GM21447 (cell line): ENCODE measurements at regions not wholly inside any gene's neighbourhood (a gene's known extent, or its start where the extent isn't known, plus 50 kb on each side); places are given as distances from the start of the nearest gene placed in this dataset.
"Not testable (repeated sequence)": the region's sequence is repeated elsewhere in the genome, so short reads cannot be mapped to it uniquely, and the experiment has no call there.

ENCODE experiments used
- ATAC-seq: cut with Tn5 transposase; IDR thresholded peaks from one replicate; pipeline ENCODE4 v1.9.1; 2021; ENCODE audit not compliant: unreplicated experiment

DNA sequence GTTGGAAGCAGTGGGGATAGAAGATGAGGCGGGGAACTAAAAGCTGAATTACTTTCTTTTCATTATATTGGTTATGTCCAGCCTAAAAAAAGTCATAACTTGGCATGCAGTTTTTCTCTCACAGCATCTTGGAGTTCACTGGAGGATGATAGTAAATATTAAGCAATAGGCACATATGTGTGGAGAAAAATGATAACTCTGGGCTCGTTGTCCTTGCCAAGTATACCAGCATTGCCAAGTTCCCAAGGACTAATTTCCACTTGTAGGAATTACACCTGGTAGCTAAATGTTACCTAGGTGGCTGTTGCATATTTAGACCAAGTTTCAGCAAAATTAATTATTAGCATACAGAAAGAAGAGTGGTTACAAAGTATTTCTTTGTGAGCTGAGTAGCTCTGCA, 1007.6 kb downstream of the ANKRD7 start:
- ATAC-seq: no peak

DNA sequence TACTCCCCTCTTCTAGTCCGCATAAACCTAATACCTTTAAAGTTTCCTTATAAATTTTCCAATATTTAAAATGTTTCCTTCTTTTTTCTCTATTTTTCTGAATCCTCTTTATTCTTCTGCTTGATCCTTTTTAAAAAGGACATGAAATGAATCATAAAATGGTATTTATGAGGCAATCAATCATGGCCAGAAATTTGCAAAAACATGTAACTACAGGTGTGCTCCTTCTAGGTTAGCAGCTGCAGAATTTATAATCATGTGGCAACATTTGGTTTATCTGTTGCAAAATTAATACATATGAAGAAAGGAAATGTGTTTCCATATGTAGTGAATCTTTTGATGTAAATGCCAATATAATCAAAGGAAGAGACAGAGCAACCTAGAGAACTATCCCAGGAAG, 1008.5 kb downstream of the ANKRD7 start:
- no peak for ATAC-seq

DNA sequence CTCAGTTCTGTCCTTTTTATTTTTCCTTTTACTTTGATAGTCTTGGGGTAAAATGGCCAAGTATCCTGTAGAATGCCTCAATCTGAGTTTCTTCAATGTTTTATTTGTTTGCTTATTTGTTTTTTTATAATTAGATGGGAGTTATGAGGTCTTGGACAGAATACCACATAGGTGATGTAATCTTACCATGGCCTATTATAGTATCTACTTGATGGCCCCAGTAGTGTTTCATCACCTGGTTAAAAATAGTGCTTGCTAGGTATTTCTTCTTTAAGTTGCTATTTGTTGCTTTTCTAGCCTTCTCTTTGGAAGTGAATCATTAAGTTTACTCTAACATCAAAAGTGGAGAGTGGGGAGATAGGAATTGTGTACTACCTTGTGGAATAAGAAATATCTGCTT, 1020.0 kb upstream of the KCND2 start:
- no peak for ATAC-seq

DNA sequence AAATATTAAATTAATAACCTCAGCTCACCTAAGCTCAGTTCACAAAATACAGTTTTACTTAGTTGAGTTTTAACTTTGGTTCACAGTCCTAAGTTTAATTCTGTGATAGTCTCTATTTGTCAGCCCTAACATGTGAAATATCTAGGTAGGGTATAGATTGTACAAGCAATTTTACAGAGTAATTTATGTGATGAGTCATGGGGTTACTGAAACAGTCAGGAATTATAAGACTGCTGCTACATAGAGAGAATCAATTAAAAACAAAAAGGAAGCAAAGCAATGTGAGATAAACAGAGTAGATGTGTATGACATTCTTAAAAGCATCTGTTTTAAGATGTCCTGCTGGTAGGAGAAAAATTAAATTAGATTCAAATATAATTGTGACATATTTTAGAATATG, 1018.2 kb upstream of the KCND2 start:
- no peak for ATAC-seq

DNA sequence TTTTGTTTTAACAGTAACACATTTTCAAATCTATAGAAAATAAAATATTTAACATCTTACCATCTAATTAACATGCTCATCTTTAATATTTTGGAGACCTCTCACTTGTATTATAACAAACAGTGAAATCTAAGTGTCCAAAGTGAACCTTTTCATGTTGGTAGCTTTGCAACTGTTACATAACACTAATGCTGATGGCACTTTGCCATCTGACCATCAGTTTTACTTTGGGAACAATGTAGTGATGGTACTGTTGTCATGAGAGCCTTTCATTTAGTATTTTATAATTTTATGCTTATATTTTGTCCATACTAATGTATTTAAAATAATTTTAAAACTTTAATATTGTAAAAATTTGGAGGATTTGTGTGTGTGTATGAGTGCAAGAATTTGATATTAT, 1017.0 kb upstream of the KCND2 start:
- ATAC-seq: no peak

DNA sequence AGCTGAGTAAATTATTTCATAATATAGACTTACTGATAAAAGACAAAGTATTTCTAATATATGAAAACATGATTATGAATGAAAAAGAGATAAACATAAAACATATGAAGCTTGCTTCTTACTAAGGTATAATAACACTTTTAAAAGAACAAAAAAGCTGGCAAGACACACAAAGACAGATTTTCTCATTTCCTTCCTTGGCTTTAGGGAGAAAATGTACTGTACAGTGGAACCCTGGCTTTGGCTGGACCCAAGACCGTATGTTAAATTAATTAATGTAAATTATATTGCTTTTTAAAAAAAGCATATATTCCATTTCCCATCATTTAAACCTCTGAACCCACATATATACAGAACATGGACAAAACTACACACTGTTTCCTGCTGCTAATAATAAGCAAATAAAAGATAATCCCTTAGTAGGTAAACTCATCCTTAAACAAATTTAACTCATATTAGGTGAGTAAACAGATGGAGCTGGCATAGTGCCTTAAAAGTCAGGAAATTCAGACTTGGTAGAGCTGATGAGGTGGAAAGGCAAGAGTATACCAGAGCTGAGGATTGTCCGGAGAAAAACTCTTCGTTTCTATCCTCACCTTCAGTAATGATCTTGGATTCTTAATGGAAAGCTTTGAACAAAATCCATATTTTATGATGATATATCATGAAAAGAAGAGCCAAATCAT, 1016.4 kb upstream of the KCND2 start:
- no peak for ATAC-seq

DNA sequence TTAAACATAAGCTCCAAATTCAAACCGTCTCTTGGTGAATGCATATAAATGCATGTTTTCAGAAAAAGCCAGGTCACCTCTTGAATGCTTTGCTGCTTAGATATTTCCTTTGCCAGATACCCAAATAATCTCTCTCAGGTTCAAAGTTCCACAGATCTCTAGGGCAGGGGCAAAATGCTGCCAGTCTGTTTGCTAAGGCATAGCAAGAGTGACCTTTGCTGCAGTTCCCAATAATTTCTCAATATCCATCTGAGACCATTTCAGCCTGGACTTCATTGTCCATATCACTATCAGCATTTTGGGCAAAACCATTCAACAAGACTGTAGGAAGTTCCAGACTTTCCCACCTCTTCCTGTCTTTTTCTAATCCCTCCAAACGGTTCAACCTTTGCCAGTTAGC, 1006.2 kb upstream of the KCND2 start:
- not testable (repeated sequence) for ATAC-seq

DNA sequence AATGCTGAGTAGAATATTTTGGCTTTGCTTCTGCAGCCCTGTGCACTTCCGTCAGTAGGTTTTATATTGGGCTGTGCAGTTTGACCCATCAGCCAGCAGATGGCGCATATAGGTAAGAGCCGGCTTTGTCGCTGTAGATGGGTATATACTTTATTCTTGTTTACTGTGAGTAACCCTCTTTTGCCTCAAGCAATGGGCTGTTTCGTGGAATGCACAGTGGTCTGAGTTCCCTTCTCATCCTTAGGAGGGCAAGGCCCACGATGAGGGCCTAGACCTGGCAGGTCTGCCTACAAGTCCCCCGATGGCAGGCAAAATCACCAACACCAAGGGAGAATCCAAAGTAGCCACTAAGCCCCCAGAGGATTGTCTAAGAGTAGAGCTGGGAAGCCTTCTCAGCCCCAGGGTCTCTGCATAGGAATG, 1002.9 kb upstream of the KCND2 start:
- peak; percentile 96 for ATAC-seq

DNA sequence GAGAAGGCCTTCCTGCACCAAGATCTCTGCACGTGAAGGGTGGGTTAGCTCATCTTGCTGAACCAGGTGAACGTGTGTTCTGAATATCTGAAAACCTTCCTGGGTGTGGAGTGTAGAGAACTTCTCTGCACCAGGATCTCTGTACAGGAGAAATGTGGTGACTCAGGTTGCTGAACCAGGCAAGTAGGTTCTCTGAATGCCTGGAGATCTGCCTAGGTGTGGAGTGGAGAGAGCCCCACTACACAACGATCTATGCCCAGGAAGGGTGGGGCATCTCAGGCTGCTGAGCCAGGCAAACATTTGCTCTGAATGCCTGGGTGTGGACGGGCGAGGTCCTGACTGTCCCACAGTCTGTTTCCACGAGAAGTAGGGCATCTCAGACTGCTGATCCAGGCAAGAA, 1002.3 kb upstream of the KCND2 start:
- ATAC-seq: no peak

DNA sequence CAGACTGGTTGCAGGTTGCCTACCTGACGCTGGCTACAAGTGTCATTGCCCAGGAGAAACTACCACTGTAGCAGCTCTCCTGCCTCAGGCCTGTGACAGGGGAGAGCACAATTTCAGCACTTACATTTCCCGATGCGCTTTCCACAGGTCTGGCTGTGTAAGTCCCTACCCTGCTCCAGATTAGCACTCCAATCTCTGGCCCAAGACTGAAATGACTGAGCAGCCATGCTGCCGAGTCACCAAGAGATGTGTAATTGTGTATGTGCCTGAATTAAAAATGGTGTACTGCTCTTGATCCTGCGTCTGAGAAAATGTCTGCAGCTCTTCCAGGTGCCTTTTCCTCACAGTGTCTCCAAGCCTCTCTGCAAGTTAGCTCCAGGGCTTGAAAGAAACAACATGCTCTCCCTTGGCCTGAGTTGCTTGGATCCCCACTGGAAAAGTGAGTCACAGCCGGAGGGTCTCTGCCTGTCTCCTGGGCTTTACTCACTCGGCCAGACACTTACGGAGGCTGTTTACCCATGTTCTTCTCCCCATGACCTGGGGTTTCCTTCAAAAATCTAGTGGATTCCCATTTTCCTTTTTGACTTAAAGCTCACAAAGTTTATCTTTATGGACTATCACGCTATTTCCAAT, 1001.7 kb upstream of the KCND2 start:
- ATAC-seq: no peak

DNA sequence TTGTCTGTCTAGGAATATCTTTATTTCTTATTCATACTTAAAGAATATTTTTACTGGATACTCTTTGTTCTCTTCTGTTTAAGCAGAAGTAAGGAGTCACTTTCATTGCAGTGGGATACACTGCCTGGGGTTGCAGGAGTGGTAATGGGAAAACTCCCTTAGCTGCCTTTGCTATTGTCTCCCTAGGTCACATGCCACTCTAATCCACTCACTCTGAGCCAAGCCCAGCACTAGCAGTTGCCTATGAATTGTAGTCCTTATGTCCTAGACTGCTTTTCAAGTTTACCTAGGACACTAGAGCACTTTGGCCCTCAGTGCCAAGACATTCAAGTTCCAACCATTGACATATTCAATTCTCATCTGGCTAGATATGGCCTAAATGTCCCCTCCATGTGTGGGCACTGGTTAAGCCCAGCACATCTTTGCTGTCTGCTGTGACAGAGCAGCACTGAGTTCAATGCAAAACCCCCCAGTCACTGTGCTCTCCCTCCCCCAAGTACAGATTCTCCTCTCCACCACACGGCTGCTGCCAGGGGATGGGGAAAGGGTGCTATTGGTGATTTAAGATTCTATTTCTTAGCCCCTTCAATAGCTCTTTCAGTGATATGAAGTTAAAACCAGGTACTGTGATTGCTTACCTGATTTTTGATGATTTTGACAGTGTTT, 991.7 kb upstream of the KCND2 start:
- ATAC-seq: no peak

DNA sequence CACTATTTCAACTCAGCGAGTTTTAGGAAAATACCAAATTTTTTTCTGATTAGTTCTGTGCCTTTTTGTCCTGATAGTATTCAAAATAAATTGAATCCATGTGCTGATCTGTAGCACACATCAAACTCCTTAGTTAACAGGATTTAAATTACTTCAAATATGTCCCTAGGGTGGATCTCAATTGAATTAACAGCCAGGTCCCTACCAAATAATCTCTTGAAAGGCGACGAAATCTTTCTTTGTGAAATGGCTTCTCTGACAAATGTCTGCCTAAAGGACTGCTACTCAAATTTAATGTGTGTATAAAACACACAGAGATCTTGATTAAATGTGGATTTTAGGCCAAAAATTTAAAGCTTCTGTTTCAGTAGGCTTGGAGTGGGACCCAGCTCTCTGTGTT, 989.6 kb upstream of the KCND2 start:
- no peak for ATAC-seq

DNA sequence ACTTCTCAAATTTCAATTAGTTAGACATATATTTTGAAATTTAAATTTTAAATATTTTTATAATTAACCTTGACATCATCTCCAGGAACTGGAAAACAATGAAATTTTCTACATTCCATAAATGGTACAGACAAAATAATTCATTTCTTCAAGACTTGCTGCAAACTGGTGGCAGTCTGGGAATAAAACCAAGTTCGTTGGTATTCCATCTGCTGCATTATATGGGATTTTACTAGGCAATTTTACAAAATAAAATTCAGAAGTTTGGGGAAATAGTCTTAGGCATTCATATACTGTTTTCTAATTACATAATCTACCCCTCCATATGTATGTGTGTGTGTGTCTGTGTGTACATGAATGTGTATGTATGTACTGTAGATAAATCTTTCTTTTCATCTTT, 984.6 kb upstream of the KCND2 start:
- ATAC-seq: no peak

DNA sequence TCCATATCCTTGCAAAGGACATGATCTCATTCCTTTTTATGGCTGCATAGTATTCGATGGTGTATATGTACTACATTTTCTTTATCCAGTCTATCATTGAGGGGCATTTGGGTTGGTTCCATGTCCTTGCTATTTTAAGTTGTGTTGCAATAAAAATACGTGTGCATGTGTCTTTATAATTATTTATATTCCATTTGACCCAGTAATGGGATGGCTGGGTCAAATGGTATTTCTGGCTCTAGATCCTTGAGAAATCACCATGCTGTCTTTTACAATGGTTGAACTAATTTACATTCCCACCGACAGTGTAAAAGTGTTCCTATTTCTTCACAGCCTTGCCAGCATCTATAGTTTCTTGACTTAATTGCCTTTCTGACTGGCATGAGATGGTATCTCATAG, 972.6 kb upstream of the KCND2 start:
- ATAC-seq: not testable (repeated sequence)

DNA sequence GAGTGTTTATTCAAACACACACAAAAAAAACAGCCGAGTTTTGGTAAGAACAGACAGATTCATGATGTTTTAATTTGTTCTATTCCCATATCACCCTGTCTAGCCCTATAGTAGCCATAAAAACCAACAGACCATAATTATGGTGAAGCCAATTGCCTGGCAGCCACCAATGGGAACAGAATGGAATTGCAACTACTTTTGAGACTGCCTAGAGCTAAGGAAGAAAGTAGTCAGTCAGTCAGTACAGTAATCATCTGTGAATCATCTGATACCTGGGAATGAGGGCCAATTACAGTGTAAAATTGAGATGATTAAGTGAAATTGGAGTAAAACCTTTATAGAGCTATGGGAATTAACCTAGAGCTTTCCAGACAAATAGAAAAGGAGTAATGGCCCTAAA, 952.7 kb upstream of the KCND2 start:
- no peak for ATAC-seq

DNA sequence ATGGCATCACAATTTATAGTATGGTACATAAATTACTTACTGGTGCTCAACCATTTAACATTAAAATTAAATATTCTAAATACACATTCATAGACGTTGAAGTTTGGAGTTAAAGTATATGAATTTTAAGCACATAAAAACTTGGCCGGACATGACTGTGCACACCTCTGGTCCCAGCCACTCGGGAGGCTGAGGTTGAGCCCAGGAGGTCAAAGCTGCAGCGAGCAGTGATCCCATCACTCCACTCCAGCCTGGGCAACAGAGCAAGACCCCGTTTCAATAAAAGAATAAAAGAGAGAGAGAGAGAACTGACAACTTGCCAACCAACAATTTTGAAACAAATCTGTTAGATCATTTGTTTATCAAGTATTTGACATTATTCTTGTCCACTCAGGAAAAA, 943.3 kb upstream of the KCND2 start:
- no peak for ATAC-seq

DNA sequence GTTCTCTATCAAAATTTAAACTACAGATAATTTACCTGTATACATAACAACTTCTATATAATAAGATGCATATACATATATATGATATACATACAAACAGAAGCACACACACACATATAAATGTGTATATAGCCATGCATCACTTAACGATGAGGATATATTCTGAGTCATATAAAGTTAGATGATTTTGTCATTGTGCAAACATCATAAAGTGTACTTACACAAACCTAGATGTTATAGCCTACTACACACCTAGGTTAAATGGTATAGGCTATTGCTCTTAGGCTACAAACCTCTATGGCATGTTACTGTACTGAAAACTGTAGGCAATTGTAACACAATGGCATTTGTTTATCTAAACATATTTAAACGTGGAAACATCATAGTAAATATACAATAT, 937.6 kb upstream of the KCND2 start:
- ATAC-seq: no peak

DNA sequence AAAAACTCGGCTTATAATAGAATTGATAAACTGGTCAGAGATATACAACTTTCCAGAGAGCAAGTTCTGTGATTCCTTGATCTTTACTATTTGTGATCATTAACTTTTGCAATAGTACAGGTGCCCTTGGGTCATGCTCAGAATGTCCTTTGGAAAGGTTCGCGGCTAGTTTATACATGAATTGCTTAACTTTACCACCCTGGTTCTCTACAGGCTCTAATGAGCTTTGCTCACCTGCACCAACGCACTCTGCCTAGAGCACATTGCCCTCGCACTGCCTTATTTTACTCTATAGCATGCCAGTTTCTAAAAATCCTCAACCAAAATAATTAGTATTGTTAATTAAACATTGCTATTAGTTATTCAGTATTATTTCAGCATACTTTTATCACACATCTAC, 931.2 kb upstream of the KCND2 start:
- no peak for ATAC-seq

DNA sequence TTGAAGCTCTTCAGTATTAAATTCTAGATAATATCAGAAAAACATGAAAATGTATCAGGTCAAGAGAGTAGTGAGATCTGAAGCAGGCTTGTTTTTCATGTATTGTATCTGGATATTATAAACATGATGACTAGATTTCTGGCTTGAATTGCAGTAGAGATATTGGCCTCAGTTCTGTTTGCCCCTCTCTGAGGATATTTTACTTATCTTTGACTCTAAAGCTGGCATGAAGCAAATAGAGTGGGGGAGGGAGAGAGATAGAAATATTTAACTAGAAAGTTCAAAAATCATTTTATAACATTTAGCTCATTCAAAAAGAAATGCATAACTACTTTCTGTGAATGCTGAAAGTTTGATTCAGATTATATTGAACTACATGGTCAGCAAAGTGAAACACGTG, 929.7 kb upstream of the KCND2 start:
- ATAC-seq: no peak

DNA sequence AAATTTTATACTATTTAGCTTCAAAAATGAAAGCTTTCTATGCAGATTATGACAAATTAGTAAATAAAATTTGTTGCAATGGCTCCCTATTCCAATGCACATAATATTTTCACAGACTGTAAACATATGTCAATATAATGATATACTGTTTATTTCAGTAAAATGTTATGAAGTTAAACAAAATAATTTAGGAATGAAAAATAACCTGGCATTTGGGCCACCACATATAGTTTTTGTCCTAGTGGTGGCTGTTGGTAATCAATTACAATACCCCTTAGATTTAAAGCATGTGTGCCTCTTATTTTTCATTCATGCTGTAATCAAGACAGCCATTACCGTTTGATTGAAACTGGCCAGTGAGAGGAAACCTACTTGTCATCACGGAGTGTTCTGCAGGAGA, 928.5 kb upstream of the KCND2 start:
- no peak for ATAC-seq

DNA sequence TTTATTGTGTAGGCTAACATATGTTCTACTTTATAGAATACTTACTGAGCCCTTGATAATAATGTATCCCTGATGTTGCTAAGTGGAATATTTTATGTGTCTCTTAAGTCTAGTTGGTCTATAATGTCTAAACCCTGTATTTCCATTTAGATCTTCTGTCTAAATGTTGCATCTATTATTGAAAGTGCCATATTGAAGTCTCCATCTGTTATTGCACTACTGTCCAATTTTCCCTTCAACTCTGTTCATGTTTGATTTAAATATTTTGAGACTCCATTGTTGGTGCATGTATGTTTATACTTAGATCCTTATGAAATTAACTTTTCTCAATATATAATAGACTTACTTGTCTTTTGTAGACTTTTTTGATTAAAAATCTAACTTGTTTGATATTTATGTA, 924.5 kb upstream of the KCND2 start:
- no peak for ATAC-seq

DNA sequence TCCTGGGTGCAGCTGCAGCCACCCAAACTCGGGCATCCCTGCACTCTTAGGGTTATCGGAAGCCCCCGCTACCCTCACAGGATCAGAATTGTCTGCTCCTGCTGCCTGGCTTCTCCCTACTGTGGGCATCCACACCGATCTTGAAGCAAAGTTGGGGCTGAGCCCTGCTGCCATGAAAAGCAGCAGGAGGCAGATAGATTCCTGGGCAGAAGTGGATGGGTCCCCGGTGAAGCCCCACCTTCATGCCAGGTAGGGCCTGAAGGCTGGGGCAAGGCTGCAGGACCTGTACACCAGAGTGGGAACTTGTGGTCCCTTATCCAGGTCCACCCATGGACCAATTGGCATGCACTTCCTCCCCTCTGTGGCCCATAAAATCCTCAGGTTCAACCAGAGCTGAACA, 922.6 kb upstream of the KCND2 start:
- no peak for ATAC-seq

DNA sequence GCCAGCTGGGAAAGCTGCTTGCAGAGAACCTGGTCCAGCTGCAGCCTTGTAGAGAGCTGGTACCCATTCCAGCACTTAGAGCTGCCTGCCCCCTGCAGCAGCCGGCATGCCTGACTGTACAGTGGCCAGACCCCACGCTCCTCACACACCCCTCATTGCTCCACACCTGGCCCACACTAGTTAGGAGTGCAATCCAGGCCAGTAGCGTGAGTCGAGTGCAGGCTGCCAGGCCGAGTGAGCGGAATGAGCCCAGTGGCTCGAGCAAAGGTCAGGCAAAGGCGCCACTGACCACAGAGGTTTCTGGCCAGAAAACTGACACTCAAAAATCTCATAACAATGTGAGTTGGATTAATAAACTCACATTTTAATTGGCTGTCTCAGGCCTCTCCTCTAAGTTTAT, 921.7 kb upstream of the KCND2 start:
- no peak for ATAC-seq
